Parathyroid adenoma (tissue), 2 donors: ENCODE measurements at regions not wholly inside any gene's neighbourhood (a gene's known extent, or its start where the extent isn't known, plus 50 kb on each side); places are given as distances from the start of the nearest gene placed in this dataset.

ENCODE experiments used
- H2AFZ ChIP-seq: fragments of 300-600 bp; sonication (generic); one replicate; pipeline ENCODE4 v1.7.0; 2017; ENCODE audit warnings: antibody characterized with exemption, mild to moderate bottlenecking
- H3K27ac ChIP-seq: fragments of 300-600 bp; sonication (generic); one replicate; pipeline ENCODE4 v1.7.0; 2017
- H3K27me3 ChIP-seq: fragments of 300-600 bp; sonication (generic); one replicate; pipeline ENCODE4 v1.7.0; 2017; ENCODE audit warnings: low read length; ENCODE audit not compliant: control insufficient read depth, insufficient read depth
- H3K36me3 ChIP-seq: fragments of 300-600 bp; sonication (generic); one replicate; pipeline ENCODE4 v1.7.0; 2017; ENCODE audit warnings: low read length; ENCODE audit not compliant: control insufficient read depth, insufficient read depth
- H3K4me1 ChIP-seq: fragments of 300-600 bp; sonication (generic); one replicate; pipeline ENCODE4 v1.7.0; 2017; ENCODE audit warnings: control low read depth
- H3K4me2 ChIP-seq: fragments of 300-600 bp; sonication (generic); one replicate; pipeline ENCODE4 v1.7.0; 2017; ENCODE audit warnings: low read length
- H3K4me3 ChIP-seq: fragments of 300-600 bp; sonication (generic); one replicate; pipeline ENCODE4 v1.7.0; 2017; ENCODE audit warnings: low read depth, low read length
- H3K79me2 ChIP-seq: fragments of 300-600 bp; sonication (generic); one replicate; pipeline ENCODE4 v1.7.0; 2017; ENCODE audit warnings: control low read depth
- H3K9ac ChIP-seq: fragments of 300-600 bp; sonication (generic); one replicate; pipeline ENCODE4 v1.7.0; 2017; ENCODE audit warnings: mild to moderate bottlenecking
- H3K9me3 ChIP-seq: fragments of 300-600 bp; sonication (generic); one replicate; pipeline ENCODE4 v1.7.0; 2017; ENCODE audit warnings: low read length; ENCODE audit not compliant: control insufficient read depth
- TF ChIP-seq, protein P1 (sequence below): fragments of 300-600 bp; sonication (generic); IDR thresholded peaks from one replicate; pipeline ENCODE4 v1.7.0; 2017; ENCODE audit warnings: antibody characterized with exemption, mild to moderate bottlenecking
- donor health status: primary hyperparathyroidism.

DNA sequence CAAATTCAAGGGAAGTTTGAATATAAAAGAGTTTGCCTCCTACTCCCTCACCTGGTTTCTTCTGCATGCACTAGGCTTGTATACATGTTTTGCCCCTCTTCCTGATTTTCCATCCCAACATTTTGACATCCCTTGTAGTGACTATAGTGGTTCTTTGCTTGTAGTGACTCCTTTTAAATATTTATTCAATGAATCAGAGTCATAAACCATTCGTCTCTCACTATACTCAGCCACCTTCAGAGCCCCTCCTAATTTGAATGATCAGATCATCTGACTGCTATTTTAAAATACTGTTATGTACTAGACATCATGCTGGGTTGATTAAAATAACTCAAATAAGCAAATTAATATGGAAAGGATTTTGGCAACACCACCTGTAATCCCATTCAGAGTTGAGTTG, 492.1 kb upstream of the PIK3C3 start:
- Histone ChIP-seq H3K79me2 (no peaks in the 10 kb centered on the region), H3K27me3 (no peaks in the 10 kb centered on the region), H3K4me2 (no peak overlapping the region), H3K9ac (no peak overlapping the region), H2AFZ (no peak overlapping the region), H3K4me1 (no peaks in the 10 kb centered on the region), H3K27ac (no peak overlapping the region), H3K9me3 (no peaks in the 10 kb centered on the region), H3K4me3 (no peak overlapping the region), H3K36me3 (no peaks in the 10 kb centered on the region)
- TF ChIP-seq, protein P1, sequence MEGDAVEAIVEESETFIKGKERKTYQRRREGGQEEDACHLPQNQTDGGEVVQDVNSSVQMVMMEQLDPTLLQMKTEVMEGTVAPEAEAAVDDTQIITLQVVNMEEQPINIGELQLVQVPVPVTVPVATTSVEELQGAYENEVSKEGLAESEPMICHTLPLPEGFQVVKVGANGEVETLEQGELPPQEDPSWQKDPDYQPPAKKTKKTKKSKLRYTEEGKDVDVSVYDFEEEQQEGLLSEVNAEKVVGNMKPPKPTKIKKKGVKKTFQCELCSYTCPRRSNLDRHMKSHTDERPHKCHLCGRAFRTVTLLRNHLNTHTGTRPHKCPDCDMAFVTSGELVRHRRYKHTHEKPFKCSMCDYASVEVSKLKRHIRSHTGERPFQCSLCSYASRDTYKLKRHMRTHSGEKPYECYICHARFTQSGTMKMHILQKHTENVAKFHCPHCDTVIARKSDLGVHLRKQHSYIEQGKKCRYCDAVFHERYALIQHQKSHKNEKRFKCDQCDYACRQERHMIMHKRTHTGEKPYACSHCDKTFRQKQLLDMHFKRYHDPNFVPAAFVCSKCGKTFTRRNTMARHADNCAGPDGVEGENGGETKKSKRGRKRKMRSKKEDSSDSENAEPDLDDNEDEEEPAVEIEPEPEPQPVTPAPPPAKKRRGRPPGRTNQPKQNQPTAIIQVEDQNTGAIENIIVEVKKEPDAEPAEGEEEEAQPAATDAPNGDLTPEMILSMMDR = no peak

DNA sequence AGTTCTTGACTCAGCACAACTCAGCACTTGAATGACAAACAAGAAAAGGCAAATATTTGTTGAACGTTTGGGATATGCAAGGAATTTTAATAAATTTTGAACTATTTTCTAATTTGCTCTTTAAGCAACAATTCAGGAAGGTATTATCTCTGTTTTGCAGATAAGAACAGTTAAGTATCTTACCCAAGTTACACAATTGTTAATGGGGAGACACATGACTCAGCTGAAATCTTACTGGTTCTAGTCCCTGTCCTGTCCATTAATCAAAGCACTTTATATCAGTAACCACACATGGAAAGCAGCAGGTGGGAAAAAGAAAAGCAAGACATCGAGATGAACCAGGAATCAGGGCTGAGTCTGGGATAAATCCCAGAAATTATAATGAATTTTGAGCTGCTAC, 493.9 kb upstream of the PIK3C3 start:
- TF ChIP-seq, protein P1 = no peak
- no peak overlapping the region for H3K9ac ChIP-seq
- no peaks in the 10 kb centered on the region for H3K36me3 ChIP-seq
- H3K27ac ChIP-seq = no peak overlapping the region
- no peaks in the 10 kb centered on the region for H3K79me2 ChIP-seq
- no peaks in the 10 kb centered on the region for H3K4me1 ChIP-seq
- no peak overlapping the region for H3K4me3 ChIP-seq
- H3K9me3 ChIP-seq = no peaks in the 10 kb centered on the region
- H3K4me2 ChIP-seq = no peak overlapping the region
- H3K27me3 ChIP-seq = no peaks in the 10 kb centered on the region
- H2AFZ ChIP-seq = no peak overlapping the region

DNA sequence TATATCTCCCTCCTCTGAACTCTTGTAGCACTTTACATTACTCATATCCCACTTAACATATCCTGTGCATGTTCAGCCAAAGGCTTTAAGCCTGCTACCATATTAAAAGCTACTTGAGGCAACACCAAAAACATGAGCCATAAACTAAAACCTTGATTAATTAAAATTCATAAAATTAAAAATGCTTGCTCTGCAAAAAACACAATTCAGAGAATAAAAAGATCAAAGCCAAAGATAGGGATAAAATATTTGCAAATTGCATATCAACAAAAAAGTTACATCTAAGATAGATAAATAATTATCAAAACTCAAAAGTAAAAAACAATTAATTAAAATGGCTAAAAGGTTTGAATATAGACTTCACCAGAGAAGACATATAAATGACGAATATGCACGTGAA, 495.4 kb upstream of the PIK3C3 start:
- H2AFZ ChIP-seq = no peak overlapping the region
- H3K9ac ChIP-seq = no peak overlapping the region
- no peak overlapping the region for H3K4me2 ChIP-seq
- H3K9me3 ChIP-seq = no peaks in the 10 kb centered on the region
- TF ChIP-seq, protein P1 = no peak
- H3K79me2 ChIP-seq = no peaks in the 10 kb centered on the region
- H3K4me1 ChIP-seq = no peaks in the 10 kb centered on the region
- H3K4me3 ChIP-seq = no peak overlapping the region
- H3K27ac ChIP-seq = no peak overlapping the region
- no peaks in the 10 kb centered on the region for H3K36me3 ChIP-seq
- no peaks in the 10 kb centered on the region for H3K27me3 ChIP-seq

DNA sequence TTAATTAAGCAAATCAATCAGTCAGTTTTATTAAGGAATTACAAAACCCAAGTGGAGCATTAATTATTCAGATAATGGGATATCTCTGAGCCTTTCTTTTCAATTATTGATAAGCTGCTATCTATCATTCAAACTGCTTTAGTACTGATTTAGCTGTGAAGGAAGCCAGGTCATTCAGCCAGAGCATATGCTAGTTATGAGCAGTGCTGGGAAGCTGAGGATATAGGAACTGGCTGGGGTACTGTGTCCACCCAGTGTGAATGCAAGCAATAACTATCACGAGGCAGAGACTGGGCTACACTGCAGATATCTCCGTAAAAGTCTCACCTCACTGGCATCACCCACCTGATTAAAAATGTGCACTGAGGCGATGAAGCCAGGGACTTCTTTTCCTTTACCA, 496.7 kb upstream of the PIK3C3 start:
- no peaks in the 10 kb centered on the region for H3K79me2 ChIP-seq
- TF ChIP-seq, protein P1 = no peak

DNA sequence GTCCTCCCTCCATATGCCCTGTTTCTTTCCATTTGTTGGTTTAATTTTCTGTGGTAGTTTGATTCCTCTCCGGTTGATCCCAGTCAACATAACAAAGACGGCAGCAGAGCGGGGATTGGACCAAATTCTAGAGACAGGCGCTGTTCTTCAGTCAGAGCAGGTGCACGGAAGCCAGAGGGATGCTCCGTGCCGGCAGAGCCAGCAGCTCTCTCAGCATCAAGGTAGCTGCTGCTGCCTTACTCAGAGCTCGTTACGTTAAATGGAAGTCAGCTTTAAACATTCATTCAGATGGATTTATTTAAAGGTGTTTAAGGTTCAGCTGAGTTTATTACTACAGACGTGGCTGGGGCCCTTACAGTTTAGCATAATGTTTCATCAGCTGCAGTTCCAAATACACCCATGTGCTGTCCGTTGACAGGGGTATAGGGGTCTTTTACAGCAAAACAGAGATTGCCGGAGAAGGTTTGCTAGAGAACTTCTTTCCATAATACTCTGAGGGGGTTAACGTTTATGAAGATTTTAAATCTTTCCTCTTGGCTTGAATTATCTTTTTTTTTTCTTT, 497.2 kb upstream of the PIK3C3 start:
- H3K79me2 ChIP-seq = no peaks in the 10 kb centered on the region
- no peaks in the 10 kb centered on the region for H3K27me3 ChIP-seq
- no peak overlapping the region for H2AFZ ChIP-seq
- H3K4me1 ChIP-seq = no peaks in the 10 kb centered on the region
- H3K4me3 ChIP-seq = no peak overlapping the region
- no peaks in the 10 kb centered on the region for H3K9me3 ChIP-seq
- no peaks in the 10 kb centered on the region for H3K36me3 ChIP-seq
- TF ChIP-seq, protein P1 = no peak
- no peak overlapping the region for H3K27ac ChIP-seq
- no peak overlapping the region for H3K9ac ChIP-seq
- no peak overlapping the region for H3K4me2 ChIP-seq

More for the DNA sequence above, 496.7 kb upstream of the PIK3C3 start:
- Histone ChIP-seq H3K4me2 (no peak overlapping the region), H3K4me3 (no peak overlapping the region), H3K27ac (no peak overlapping the region), H3K9me3 (no peaks in the 10 kb centered on the region), H3K9ac (no peak overlapping the region), H3K27me3 (no peaks in the 10 kb centered on the region), H2AFZ (no peak overlapping the region), H3K36me3 (no peaks in the 10 kb centered on the region), H3K4me1 (no peaks in the 10 kb centered on the region)
